ENCODE measurements at regions not wholly inside any gene's neighbourhood (a gene's known extent, or its start where the extent isn't known, plus 50 kb on each side); places are given as distances from the start of the nearest gene placed in this dataset.

DNA sequence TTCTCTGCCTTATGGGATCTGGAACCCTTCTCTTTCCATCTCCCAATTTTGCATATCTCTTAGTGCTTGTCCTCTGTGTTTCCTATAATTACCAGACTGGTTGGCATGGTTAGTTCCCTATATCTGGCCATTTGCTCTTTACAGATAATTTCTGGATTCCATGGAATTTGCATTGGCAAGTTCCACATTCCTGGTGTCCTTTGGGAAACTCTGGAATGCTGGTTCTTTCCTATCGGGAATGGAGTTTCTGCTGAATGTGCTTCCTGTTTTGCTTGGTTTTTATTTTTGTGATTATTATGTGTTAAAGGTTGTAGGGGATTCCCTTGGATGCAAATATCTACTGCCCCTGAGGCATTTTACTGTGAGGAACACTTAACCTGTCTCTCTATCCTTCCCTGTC, 193.0 kb upstream of the BTG1 start:
- no peaks in the 10 kb centered on the region for H3K9me3 Mint-ChIP-seq (ENCODE audit: unreplicated experiment)
- no peak for DNase-seq
- no peak for TF ChIP-seq CTCF (IDR thresholded peaks at IDR 0.05; ENCODE audit: partially characterized antibody, unreplicated experiment)
- no peak overlapping the region for H3K27ac Mint-ChIP-seq (ENCODE audit: unreplicated experiment)
- no peaks in the 10 kb centered on the region for H3K4me1 Mint-ChIP-seq (ENCODE audit: low read depth, unreplicated experiment)
- H3K27me3 Mint-ChIP-seq (ENCODE audit: unreplicated experiment): no peaks in the 10 kb centered on the region
- no peak overlapping the region for H3K4me3 Mint-ChIP-seq (ENCODE audit: unreplicated experiment)
- H3K36me3 Mint-ChIP-seq (ENCODE audit: unreplicated experiment): no peaks in the 10 kb centered on the region

- Mint-ChIP-seq H3K27ac (ENCODE audit: unreplicated experiment) (no peak overlapping the region), H3K27me3 (ENCODE audit: unreplicated experiment) (no peaks in the 10 kb centered on the region), H3K9me3 (ENCODE audit: unreplicated experiment) (no peaks in the 10 kb centered on the region), H3K4me3 (ENCODE audit: unreplicated experiment) (no peak overlapping the region), H3K36me3 (ENCODE audit: unreplicated experiment) (no peaks in the 10 kb centered on the region), H3K4me1 (ENCODE audit: low read depth, unreplicated experiment) (no peaks in the 10 kb centered on the region)
- no peak for DNase-seq
- TF ChIP-seq CTCF (IDR thresholded peaks at IDR 0.05; ENCODE audit: partially characterized antibody, unreplicated experiment): no peak
These were observed 192.5 kb upstream of the BTG1 start for GRCh38 chr12:92338102-92338501.

GRCh38 chr12:92337128-92337527, 191.5 kb upstream of the BTG1 start:
- TF ChIP-seq CTCF (IDR thresholded peaks at IDR 0.05; ENCODE audit: partially characterized antibody, unreplicated experiment): no peak
- no peaks in the 10 kb centered on the region for H3K9me3 Mint-ChIP-seq (ENCODE audit: unreplicated experiment)
- no peak for DNase-seq
- no peak overlapping the region for H3K27ac Mint-ChIP-seq (ENCODE audit: unreplicated experiment)
- no peaks in the 10 kb centered on the region for H3K36me3 Mint-ChIP-seq (ENCODE audit: unreplicated experiment)
- H3K4me3 Mint-ChIP-seq (ENCODE audit: unreplicated experiment): no peak overlapping the region
- no peaks in the 10 kb centered on the region for H3K4me1 Mint-ChIP-seq (ENCODE audit: low read depth, unreplicated experiment)
- no peaks in the 10 kb centered on the region for H3K27me3 Mint-ChIP-seq (ENCODE audit: unreplicated experiment)

DNA sequence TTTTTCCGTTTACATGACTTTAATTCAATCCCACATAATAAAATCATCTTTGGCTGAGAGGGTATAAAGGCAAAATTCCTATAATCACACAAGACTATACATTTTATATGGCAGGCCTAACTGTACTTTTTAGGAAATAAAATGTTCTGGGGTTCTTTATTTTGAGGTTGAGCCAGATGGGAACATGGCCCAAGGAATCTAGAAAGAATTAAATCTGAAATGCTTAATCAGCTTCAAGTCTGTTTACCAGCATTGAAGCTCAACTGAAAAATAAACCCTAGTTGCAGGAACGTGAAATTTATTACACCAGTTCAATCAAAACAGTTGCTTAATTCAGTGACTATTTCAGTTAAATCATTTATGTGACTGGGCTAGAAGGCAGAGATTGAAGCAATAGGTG, 191.0 kb upstream of the BTG1 start:
- no peaks in the 10 kb centered on the region for H3K27me3 Mint-ChIP-seq (ENCODE audit: unreplicated experiment)
- no peak for TF ChIP-seq CTCF (IDR thresholded peaks at IDR 0.05; ENCODE audit: partially characterized antibody, unreplicated experiment)

DNA sequence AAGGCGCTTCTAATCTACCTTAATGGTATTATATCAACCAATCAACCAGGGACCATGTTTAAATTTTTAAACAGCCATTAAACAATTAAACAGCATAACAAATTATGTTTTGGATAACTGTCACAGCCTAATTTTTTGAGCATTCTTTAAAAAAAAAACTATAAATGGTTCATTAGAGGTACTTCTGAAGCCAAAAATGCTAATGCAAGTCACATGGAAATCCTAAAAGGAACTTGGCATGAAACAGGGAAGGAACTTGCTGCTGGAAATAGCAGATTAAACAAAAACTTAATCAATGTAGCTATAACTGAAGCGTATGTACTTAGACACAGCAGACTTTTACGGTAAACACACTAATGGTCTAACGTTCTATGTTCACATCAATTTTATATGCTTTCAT, 190.2 kb upstream of the BTG1 start:
- Mint-ChIP-seq H3K27ac (ENCODE audit: unreplicated experiment) (no peak overlapping the region), H3K36me3 (ENCODE audit: unreplicated experiment) (no peaks in the 10 kb centered on the region), H3K27me3 (ENCODE audit: unreplicated experiment) (no peaks in the 10 kb centered on the region), H3K4me1 (ENCODE audit: low read depth, unreplicated experiment) (no peaks in the 10 kb centered on the region), H3K4me3 (ENCODE audit: unreplicated experiment) (no peak overlapping the region), H3K9me3 (ENCODE audit: unreplicated experiment) (no peaks in the 10 kb centered on the region)
- TF ChIP-seq CTCF (IDR thresholded peaks at IDR 0.05; ENCODE audit: partially characterized antibody, unreplicated experiment): no peak
- DNase-seq: no peak

More for the DNA sequence above, 191.0 kb upstream of the BTG1 start:
- no peak overlapping the region for H3K27ac Mint-ChIP-seq (ENCODE audit: unreplicated experiment)
- no peak for DNase-seq
- H3K9me3 Mint-ChIP-seq (ENCODE audit: unreplicated experiment): no peaks in the 10 kb centered on the region
- no peak overlapping the region for H3K4me3 Mint-ChIP-seq (ENCODE audit: unreplicated experiment)
- H3K36me3 Mint-ChIP-seq (ENCODE audit: unreplicated experiment): no peaks in the 10 kb centered on the region
- no peaks in the 10 kb centered on the region for H3K4me1 Mint-ChIP-seq (ENCODE audit: low read depth, unreplicated experiment)
